ENCODE measurements at regions not wholly inside any gene's neighbourhood (a gene's known extent, or its start where the extent isn't known, plus 50 kb on each side); places are given as distances from the start of the nearest gene placed in this dataset.

DNA sequence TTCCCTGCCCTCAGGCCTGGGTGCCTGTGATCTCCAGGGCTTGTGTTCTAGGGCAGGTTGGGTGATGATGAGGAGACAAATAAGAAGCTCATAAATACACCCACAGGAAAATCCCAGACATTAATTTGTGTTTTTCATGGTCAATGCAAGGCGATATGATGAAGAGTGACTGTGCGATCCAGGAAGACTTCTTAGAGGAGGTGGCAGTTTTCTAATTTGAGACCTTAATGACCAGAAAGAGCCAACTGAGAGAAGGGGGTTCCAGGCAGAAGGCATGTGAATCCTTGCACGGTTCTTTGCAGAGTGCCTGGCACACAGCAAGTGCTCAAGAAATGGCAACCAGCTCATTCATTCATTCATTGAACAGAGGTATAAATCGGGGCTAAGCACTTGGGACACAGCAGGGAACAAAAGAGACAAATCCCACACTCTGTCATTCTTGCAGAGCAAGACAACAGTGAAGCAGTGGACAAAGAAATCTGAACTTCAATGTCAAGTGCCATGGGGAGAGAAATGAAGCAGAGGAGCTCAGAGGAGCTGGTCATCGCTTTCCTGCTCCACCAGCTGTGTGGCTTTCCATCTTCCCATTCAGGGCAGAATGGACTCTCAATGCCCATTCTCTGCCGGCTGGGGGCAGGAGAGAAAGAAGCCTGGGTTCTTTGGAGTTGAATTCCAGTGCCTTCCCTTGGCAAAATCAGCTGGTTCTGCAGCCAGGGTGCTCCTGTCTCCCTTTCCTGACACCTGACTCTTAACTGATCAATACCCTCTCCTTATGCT is 128.3 kb downstream of the AACS start:
- DNase-seq (ENCODE audit: low read depth in 2 of 2, low spot score in 1 of 2): no peak

DNA sequence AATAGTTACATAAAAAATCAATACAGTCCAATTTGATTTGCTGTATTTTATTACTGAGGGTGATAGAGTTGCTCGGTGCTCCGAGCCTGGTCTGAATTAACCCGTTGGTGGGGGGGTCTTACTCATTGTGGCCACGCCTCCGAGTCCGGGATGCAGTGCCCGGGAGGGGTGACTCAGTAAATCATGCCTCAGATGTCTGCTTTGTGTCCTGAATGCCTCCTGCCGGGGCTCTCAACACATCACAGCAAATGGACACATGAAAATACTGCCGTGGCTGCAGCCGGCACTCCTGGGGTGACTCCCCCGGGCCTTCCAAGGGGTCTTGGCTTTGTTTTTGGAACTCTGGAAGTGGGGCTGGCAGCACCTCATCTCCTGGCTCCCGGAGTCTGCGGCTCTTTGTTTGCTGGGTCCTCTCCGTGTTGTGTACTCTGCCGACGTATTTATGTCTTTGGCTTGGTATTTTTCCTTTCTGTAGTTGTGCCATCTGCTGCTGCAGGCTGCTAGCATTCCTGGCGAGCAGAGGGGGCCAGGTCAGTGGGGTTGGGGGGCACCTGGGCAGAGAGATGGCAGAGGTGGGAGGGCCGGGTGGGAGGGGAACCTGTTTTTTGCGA is 129.0 kb downstream of the AACS start:
- DNase-seq (ENCODE audit: low read depth in 2 of 2, low spot score in 1 of 2): no peak

DNA sequence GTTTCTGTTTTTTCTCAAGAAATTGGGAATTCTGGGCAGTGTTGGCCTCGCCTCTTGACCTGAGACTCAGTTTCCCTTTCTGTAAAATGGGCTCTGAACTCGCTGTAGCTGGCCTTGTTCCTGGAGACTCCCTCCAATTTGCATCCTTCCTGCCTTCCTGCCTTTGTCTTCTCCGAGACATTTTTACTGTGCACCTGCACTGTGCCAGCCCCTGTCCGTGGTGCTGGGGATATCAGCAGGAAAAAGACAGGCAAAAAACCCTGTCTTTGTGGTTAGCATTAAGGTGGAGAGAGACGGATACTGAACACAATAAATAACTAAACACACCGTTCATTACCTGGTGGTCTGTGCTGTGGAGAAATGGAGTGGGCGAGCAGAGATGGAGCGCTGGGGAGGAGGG is 129.8 kb downstream of the AACS start:
- no peak for DNase-seq (ENCODE audit: low read depth in 2 of 2, low spot score in 1 of 2)

DNA sequence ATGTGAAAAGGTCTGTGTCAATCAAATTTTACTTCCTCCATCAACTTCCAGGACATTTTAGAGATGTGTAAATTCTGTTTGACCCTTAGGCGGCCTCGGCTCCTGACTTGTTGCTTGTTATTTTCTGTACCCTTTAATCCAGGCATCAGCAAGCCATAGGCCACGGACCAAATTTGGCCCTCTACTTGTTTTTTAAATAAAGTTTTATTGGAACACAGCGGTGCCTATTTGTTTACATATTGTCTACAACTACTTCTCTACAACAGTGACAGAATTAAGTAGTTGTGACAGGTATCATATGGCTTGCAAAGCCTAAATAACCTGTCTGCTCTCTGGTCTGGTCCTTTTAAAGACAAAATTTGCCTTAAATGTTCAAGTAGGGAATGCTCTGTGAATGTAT is 132.1 kb downstream of the AACS start:
- no peak for DNase-seq (ENCODE audit: low read depth in 2 of 2, low spot score in 1 of 2)

DNA sequence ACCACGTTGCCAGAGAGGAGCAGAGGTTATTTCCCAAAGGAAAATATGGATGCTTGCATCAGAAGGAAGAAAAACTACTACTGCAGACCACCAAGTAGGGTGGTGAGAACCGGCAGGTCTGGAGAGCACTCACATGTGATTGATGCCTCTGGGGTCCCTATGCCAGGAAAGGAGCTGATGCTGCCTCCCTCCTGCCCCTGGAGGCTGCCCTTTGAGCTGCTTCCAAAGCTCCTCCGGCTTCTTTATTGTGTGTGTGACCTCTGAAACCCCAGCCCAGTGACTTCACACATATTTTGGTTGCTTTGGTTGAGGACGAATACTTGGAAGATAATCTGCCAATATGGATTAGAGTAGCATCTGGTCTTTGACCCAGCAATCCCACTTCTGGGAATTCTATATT is 133.4 kb downstream of the AACS start:
- DNase-seq (ENCODE audit: low read depth in 2 of 2, low spot score in 1 of 2): no peak

DNA sequence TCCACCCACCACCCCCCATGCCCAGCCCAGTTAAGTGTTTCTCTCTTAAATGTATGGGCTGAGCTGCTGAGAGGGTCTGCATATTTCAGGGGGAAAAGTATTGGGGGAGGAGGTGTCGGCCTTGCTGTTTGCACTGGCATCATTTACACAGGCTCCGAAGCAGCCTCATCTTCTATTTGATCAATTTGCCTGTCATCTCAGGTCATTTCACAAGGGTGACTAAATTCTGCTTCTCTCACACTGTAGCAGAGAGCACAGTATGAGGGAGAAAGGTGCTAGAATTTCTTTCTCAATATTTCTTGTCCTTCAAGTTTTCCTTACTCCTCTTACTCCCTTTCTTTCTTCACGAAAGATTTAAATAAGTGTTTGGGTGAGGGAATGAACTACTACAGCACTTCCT is 135.9 kb downstream of the AACS start:
- no peak for DNase-seq (ENCODE audit: low read depth in 2 of 2, low spot score in 1 of 2)

DNA sequence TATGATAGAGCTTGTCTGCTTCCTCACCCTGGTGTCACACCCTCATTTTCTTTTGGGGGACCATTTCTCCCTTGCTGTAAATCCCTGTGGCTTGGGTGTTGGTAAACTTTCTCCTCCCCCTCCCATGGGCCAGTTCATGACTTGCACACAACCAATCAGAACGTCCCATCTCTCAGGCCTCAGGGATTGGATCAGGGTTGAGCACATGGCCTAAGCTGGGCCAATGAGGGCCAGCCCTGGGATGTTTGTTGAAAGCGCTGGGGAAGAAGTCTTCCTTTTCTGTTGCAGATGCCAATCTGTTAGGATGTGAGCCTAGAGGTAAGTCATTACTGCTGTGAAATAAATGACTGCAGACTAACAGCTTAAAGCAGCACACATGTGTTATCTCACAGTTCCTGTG is 136.7 kb downstream of the AACS start:
- no peak for DNase-seq (ENCODE audit: low read depth in 2 of 2, low spot score in 1 of 2)

DNA sequence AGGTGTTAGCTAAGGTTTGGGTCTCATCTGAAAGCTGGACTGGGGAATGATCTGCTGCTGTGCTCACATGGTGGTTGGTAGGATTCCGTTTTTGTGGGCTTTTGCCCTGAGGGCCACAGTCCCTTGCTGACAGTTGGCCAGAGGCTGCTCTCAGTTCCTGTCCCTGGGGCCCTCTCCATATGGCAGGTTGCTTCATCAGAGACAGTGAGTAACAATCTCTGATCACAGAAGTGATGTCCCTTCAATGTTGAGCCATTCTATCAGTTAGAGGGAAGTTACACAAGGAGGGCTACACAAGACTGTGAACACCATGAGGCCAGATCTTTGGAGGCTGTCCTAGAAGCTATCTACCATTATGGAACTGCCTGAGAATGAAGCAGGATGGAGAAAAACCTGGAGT is 137.2 kb downstream of the AACS start:
- no peak for DNase-seq (ENCODE audit: low read depth in 2 of 2, low spot score in 1 of 2)

DNA sequence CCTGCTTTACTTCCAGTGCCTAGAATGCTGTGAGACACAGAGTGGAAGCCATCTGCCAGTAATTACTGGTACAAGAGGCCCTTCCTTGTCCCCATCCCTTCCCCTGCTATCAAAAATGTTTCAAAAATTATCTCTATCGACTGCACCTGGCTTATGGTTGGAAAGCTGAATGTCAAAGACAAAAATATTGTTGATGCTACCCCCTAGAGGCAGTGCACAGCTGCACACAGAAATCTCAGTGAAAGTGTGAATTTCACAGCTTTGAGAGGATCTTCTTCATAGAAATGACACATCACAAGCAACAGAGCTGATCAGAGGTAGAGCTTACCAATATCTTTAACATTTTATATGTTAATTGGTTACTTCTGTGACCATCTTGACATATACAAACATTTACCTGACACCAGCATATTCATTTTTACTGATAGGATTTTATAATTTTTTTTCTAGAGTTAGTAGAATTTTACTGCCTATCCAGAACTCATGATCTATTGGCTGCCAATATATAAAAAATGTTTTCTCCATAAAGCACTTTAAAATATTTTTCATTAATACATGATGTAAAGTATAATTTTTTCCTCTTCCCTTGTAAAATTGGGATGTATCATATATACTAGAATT is 138.0 kb downstream of the AACS start:
- no peak for DNase-seq (ENCODE audit: low read depth in 2 of 2, low spot score in 1 of 2)

DNA sequence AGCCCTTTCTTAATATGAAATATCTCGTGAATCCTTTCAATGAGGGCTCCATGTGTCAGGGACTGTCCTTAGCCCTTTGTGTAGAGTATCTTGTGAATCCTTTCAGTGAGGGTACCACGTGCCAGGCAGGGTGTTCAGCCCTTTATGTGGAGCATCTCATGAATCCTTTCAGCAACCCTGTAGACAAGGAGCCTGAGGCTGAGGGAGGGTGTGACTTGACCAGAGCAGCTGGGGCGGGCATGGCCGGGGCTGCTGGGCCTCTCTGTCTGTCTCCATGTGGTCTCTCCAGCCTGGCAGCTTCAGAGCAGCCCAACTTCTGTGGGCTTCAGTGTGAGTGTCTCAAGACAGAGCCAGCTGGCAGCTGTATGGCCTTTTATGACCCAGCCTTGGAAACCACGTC is 140.2 kb downstream of the AACS start:
- no peak for DNase-seq (ENCODE audit: low read depth in 2 of 2, low spot score in 1 of 2)

DNA sequence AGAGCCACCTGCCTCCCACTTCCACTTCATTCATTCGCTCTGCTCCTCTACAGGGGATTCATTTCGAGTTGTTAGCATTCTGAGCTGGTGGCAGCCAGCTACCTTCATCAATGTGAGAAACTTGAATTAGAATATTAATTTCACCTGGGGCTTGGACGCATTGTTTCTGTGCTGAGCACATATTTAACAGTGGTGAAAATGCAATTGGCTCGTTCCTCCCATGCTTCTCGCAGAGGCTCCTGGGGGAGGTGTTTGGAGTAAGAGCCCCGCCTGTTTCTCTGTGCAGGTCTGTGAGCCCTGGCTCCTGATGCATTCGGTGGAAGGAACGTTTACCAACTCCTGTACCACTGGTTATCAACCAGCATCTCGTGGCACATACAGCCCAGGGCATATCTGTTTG is 141.5 kb downstream of the AACS start:
- no peak for DNase-seq (ENCODE audit: low read depth in 2 of 2, low spot score in 1 of 2)

DNA sequence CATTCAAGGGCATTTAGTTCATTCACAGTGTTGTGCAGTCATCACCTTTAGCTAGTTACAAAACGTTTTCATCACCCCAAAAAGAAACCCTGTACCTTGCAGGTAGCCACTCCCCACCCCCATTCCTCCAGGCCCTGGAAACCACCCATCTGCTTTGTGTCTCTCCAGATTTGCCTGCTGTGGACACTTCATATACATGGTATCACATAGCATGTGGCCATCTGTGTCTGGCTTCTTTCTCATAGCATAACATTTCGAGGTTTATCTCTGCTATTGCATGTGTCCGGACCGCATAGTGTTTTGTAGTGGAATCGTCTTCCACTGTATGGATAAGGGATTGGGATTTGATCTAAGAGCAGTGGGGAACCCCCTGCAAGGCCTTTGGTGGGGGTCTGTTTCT is 143.1 kb downstream of the AACS start:
- DNase-seq (ENCODE audit: low read depth in 2 of 2, low spot score in 1 of 2): no peak

DNA sequence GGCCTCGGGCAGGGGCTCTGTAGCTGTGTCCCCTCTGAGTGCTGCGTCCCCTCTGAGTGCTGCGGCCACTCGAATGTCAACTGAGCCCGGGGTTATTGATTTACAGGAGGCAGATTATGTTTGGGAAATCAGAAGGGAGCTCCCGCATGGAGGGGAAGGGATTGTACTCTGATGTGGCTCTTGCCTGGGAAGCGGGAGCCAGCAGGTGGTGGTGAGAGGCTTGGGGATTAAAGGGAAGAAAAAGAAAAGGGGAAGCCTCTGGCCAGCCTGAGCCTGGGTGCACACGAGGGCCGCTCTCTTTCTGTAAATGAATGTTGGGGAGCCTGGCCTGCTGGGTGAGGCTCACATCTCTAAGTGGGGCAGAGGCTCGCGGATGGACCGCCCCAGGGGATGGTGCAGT is 143.7 kb downstream of the AACS start:
- DNase-seq (ENCODE audit: low read depth in 2 of 2, low spot score in 1 of 2): no peak

DNA sequence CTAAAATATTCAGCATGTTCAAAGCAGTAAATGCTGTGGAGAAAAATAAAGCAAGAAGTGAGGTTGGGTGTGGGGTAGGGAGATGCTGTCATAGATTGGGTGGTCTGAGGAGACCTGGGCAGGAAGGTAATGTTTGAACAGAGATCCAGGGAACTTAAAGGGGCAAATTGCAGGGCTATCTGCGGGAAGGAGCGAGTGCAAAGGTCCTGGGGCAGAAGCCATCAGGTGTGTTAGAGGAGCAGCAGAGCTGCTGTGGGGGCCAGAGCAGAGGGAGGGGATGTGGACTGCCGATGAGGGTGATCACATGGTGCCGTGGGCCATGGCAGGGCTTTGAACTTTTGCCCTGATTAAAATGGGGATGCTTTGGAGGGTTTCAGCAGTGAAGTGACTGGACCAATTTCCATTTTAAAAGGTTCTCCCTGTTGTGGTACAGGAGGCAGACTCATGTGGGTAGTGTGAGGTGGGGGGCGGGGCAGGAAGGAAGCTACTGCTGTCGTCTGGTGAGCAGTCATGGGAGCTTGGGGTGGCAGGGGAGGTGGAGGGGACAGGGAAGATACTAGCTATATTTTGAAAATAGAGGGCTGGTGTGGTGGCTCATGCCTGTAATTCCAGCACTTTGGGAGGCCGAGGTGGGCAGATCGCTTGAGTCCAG is 145.0 kb downstream of the AACS start:
- DNase-seq (ENCODE audit: low read depth in 2 of 2, low spot score in 1 of 2): no peak

DNA sequence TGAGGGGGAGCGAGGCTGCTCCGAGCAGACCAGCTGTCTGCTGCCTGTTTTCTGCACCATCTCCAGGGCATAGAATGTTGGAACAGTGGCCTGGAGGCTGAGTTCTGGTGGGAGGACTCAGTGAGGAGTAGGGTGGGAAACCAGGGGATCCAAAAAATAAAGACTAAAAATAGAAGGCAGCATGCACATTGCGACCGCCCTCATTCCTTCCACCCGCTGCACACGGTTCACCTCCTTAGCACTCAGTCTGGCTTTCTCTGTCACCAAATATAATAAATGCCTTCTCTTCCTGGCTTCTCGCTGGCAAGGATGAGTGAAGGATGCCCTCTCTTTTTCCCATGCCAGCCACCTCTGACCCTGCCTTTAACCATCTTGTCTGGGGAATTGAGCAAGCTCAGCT is 146.2 kb downstream of the AACS start:
- no peak for DNase-seq (ENCODE audit: low read depth in 2 of 2, low spot score in 1 of 2)

DNA sequence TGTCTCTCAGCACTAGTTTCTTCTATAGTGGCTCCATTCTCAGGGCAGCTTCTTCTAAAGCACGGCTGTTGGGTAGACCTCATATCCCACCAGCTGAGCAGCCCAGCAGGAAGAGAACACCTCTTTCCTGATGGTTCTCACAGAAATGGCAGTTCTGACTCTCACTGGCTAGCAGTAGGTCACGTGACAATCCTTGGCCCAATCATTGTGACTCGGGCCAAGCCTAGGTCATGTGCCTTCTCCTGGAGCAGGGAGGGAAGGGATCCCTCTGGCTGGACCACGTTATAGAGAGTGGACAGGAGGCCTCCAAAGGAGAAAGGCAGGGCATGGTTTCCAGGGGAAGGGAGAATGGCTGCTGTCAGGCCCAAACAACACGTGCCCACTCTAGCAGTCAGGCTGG is 149.1 kb downstream of the AACS start:
- DNase-seq (ENCODE audit: low read depth in 2 of 2, low spot score in 1 of 2): no peak

DNA sequence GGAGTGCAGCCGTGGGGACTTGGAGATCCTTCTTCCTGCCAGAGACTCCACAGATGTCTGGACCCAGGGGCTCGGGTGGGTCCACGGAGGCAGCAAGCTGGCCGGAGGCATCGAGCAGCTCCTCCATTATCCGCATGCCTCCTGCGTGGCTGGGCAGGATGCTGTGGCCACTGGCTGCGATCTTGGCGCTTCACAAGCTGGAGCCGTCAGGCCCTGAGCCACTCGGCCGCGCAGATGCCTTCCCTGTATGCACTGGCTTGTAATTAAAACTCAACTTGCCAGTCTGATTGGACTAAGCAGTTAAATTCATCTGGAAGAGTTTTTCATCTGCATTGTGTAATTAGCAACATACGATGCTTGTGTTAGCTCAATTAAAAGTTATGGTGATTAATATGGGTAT is 151.5 kb downstream of the AACS start:
- no peak for DNase-seq (ENCODE audit: low read depth in 2 of 2, low spot score in 1 of 2)

DNA sequence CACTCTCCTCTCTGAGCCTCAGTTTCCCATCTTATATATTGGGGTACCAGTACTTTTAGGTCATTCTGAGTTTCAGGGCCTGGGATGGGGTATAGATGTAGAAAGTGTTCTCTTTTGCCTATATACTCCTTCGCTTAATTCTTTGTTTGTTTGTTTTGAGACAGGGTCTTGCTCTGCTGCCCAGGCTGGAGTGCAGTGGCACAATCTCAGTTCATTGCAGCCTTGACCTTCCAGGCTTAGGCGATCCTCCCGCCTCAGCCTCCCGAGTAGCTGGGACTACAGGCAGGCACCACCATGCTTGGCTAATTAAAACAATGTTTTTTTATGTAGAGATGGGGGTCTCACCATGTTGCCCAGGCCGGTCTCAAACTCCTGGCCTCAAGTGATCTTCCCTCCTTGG is 152.1 kb downstream of the AACS start:
- no peak for DNase-seq (ENCODE audit: low read depth in 2 of 2, low spot score in 1 of 2)

DNA sequence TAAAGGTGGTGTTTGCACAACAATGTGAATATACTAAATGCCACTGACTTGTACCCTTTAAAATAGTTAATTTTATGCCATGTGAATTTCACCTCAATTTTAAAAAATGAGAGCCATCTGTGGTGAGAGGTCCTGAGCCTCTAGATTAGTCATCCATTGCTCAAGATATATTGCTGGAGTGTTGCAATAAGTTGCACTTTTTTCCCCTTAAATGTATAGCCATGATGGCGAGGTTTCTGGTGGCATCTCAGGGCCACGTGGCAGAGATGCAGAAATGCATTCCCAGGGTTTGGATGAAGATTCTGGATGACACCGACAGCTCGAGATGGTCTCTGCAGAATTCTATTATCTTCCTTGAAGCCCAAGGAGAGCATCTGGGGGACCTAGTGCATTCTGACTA is 153.7 kb downstream of the AACS start:
- DNase-seq (ENCODE audit: low read depth in 2 of 2, low spot score in 1 of 2): no peak

DNA sequence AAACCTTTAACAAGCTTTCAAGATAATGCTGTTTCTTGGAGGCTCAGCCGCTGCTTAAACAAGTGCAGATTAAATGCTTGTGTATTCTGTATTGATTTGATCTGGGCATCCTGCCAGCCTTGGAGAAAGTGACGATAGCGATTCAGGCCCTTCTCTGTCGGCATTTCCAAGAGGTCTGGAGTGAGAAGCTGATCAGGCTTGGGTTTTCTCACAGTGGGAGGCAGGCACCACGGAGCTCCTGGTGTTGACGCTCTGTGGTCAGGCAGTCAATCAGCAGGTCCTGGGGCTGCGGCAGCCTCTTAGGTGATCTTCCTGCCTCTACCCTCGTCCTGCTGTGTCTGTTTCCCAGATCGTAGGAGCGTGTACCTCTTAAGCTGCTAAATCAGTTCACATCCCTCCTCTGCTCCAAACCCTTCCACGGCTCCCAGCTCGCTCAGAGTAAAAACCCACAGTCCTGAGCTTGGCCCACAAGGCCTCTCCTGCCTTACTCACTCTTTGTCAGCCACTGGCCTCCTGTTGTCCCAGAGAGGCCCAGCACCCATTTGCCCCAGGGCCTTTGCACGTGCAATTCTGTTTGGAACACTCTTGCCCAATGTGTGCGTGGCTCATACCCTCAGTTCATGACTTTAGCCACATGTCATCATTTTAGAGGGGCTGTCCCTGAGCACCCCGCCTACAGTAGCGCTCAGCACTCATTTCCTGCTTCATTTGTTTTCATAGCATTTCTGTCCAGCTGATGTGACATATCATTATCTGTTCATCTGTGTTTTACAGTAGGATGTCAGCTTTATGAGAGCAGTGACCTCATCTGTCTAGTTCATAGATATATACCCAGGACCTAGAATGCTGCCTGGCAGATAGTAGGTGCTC is 155.4 kb downstream of the AACS start:
- DNase-seq (ENCODE audit: low read depth in 2 of 2, low spot score in 1 of 2): no peak

DNA sequence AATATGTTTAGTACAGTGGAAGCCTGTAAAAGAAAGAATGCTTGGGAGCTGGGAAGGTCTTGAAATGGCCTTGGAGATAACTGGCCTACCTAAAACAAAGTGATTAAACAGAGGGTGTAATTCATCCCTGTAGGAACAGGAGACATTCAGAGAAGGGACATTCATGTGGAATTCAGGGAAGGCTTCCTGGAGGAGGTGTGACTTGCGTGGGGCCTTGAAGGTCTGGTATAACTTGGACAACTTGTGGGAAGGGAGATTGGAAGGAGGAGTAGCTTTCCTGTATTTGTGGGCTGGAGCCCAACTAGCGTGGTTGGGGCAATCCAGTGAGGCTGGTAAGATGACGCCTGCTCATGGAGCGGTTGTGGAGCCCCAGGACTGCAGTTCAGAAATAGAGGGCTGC is 156.4 kb downstream of the AACS start:
- no peak for DNase-seq (ENCODE audit: low read depth in 2 of 2, low spot score in 1 of 2)
